GM23338 (cell line): ENCODE measurements at regions not wholly inside any gene's neighbourhood (a gene's known extent, or its start where the extent isn't known, plus 50 kb on each side); places are given as distances from the start of the nearest gene placed in this dataset.

Source experiments
- CTCF ChIP-seq, 2 experiments: fragments of 200-600 bp in 1 of 2; sonication (generic) in 1 of 2; conservative IDR thresholded peaks; 2 replicates each; pipeline versions ENCODE4 v1.5.1 to v1.6.1; 2016 to 2017; ENCODE audit warnings: antibody characterized with exemption in 2 of 2, low read depth in 2 of 2, mild to moderate bottlenecking in 2 of 2, moderate library complexity in 1 of 2
- EZH2 ChIP-seq: fragments of 200-600 bp; sonication (generic); IDR thresholded peaks from one replicate; pipeline ENCODE4 v1.8.0; 2017; ENCODE audit warnings: antibody characterized with exemption, mild to moderate bottlenecking, low read depth; ENCODE audit not compliant: unreplicated experiment
- EZH2phosphoT487 ChIP-seq: fragments of 200-600 bp; sonication (generic); IDR thresholded peaks from one replicate; pipeline ENCODE4 v1.8.1; 2018; ENCODE audit warnings: antibody characterized with exemption; ENCODE audit not compliant: unreplicated experiment
- POLR2AphosphoS5 ChIP-seq: IDR thresholded peaks from 2 replicates; pipeline ENCODE4 v1.6.1; 2016; ENCODE audit warnings: antibody characterized with exemption, low read depth
- REST ChIP-seq: IDR thresholded peaks from one replicate; pipeline ENCODE4 v1.6.1; 2018; ENCODE audit warnings: antibody characterized with exemption; ENCODE audit not compliant: unreplicated experiment

GRCh38 chr7:51929818-51930217, 613.2 kb upstream of the COBL start:
- no peak for TF ChIP-seq CTCF (conservative IDR thresholded peaks at IDR 0.05; ENCODE audit: low read depth in 2 of 2)
- TF ChIP-seq REST, result no peak
- no peak for TF ChIP-seq EZH2
- no peak for TF ChIP-seq EZH2phosphoT487
- TF ChIP-seq POLR2AphosphoS5, result no peak
